H1 (cell line): ENCODE measurements at regions not wholly inside any gene's neighbourhood (a gene's known extent, or its start where the extent isn't known, plus 50 kb on each side); places are given as distances from the start of the nearest gene placed in this dataset.

ENCODE experiments used
- CTCF ChIA-PET: fragments of 300-600 bp; sonication (Branson Sonifier 250); formaldehyde crosslinking; loops from one replicate; lab custom pipeline; 2021; ENCODE audit not compliant: partially characterized antibody; lab: Charles Lee
- POLR2A ChIA-PET: fragments of 300-600 bp; sonication (Branson Sonifier 250); formaldehyde crosslinking; loops from one replicate; lab custom pipeline; 2021; ENCODE audit warnings: inconsistent platforms; ENCODE audit not compliant: partially characterized antibody; lab: Charles Lee
- DNase-seq, 2 experiments: peaks; one replicate each; pipeline versions ENCODE4 v3.0.0 to v3.0.0-alpha.2; 2010 to 2022; ENCODE audit warnings: low spot score in 2 of 2, low read depth in 1 of 2, mixed read lengths in 1 of 2
- FAIRE-seq: peaks from 2 replicates; lab custom pipeline; 2011; peaks lifted over from hg19 to GRCh38; lab: Jason Lieb, UNC
- H2AFZ ChIP-seq: 2 replicates; pipeline ENCODE4 v1.8.1; 2012; ENCODE audit warnings: low read length, inconsistent platforms
- H2AK5ac ChIP-seq: 2 replicates; pipeline ENCODE4 v1.6.1; 2013; ENCODE audit warnings: low read depth, low read length
- H2BK120ac ChIP-seq: replicated peaks from 2 replicates; pipeline ENCODE3; 2013; ENCODE audit warnings: low read depth, low read length, inconsistent platforms
- H2BK12ac ChIP-seq: 2 replicates; pipeline ENCODE4 v1.6.1; 2013; ENCODE audit warnings: low read depth, low read length
- H2BK15ac ChIP-seq: 2 replicates; pipeline ENCODE4 v1.6.1; 2013; ENCODE audit warnings: low read length
- H2BK20ac ChIP-seq: 2 replicates; pipeline ENCODE4 v1.6.1; 2013; ENCODE audit warnings: low read length
- H2BK5ac ChIP-seq: 2 replicates; pipeline ENCODE4 v1.6.1; 2013; ENCODE audit warnings: low read depth, low read length
- H3K14ac ChIP-seq: 2 replicates; pipeline ENCODE4 v1.6.1; 2013; ENCODE audit warnings: inconsistent platforms; ENCODE audit not compliant: insufficient read length
- H3K18ac ChIP-seq: 2 replicates; pipeline ENCODE4 v1.6.1; 2013; ENCODE audit warnings: low read length; ENCODE audit errors: extremely low read depth
- H3K23ac ChIP-seq: 2 replicates; pipeline ENCODE4 v1.6.1; 2013; ENCODE audit warnings: inconsistent platforms; ENCODE audit not compliant: insufficient read length
- H3K23me2 ChIP-seq: 2 replicates; pipeline ENCODE4 v1.6.1; 2013; ENCODE audit warnings: low read depth, low read length
- H3K27ac ChIP-seq: 2 replicates; pipeline ENCODE4 v1.6.1; 2011; ENCODE audit warnings: low read depth, low read length, inconsistent platforms
- H3K27me3 ChIP-seq, 4 experiments: replicated peaks in 1 of 4; 1 replicate in 1 of 4; 2 replicates in 3 of 4; pipeline versions ENCODE4 v1.6.1 to v1.8.1; 2011 to 2013; ENCODE audit warnings: low read length in 3 of 4, mild to moderate bottlenecking in 3 of 4, inconsistent platforms in 2 of 4, mixed read lengths in 2 of 4, moderate library complexity in 1 of 4; ENCODE audit not compliant: control insufficient read depth in 3 of 4, insufficient read depth in 3 of 4; ENCODE audit errors: extremely low read depth in 1 of 4
- H3K36me3 ChIP-seq, 4 experiments: 2 replicates each; pipeline versions ENCODE4 v1.6.1 to v1.8.1; 2011 to 2013; ENCODE audit warnings: mild to moderate bottlenecking in 4 of 4, low read length in 3 of 4, moderate library complexity in 2 of 4, control low read depth in 1 of 4, inconsistent platforms in 1 of 4; ENCODE audit not compliant: insufficient read depth in 4 of 4, control insufficient read depth in 2 of 4
- H3K4ac ChIP-seq: replicated peaks from 2 replicates; pipeline ENCODE3; 2013; ENCODE audit warnings: low read length, low read depth, mixed read lengths, inconsistent platforms; ENCODE audit not compliant: insufficient read length
- H3K4me1 ChIP-seq, 4 experiments: replicated peaks in 1 of 4; 1 replicate in 1 of 4; 2 replicates in 3 of 4; pipeline versions ENCODE4 v1.6.1 to v1.8.1; 2011 to 2013; ENCODE audit warnings: low read length in 3 of 4, inconsistent platforms in 2 of 4, mixed read lengths in 1 of 4; ENCODE audit not compliant: insufficient read depth in 4 of 4, control insufficient read depth in 3 of 4
- H3K4me2 ChIP-seq, 2 experiments: 2 replicates each; pipeline versions ENCODE4 v1.6.1 to v1.8.1; 2011 to 2013; ENCODE audit warnings: low read depth in 2 of 2, low read length in 2 of 2, control low read depth in 1 of 2, inconsistent platforms in 1 of 2, mild to moderate bottlenecking in 1 of 2; ENCODE audit not compliant: insufficient read depth in 1 of 2
- H3K4me3 ChIP-seq, 4 experiments: fragments of 200-600, 300-600 bp in 1 of 4; sonication (generic), shearing (Covaris generic), sonication (Bioruptor Twin) in 1 of 4; 2 replicates each; pipeline versions ENCODE4 v1.5.1 to v1.8.1; 2011 to 2016; ENCODE audit warnings: low read length in 4 of 4, low read depth in 3 of 4, control low read depth in 2 of 4, inconsistent platforms in 2 of 4, mild to moderate bottlenecking in 2 of 4, mixed read lengths in 1 of 4, moderate library complexity in 1 of 4; ENCODE audit not compliant: insufficient read depth in 2 of 4; ENCODE audit errors: extremely low read depth in 1 of 4
- H3K56ac ChIP-seq: replicated peaks from 2 replicates; pipeline ENCODE3; 2013; ENCODE audit warnings: low read depth, mild to moderate bottlenecking, mixed read lengths, low read length, inconsistent platforms; ENCODE audit not compliant: insufficient read length
- H3K79me1 ChIP-seq: 2 replicates; pipeline ENCODE4 v1.6.1; 2013; ENCODE audit warnings: low read depth, low read length, control low read depth
- H3K79me2 ChIP-seq, 2 experiments: 2 replicates each; pipeline versions ENCODE4 v1.6.1 to v1.8.1; 2012 to 2013; ENCODE audit warnings: low read length in 2 of 2, mild to moderate bottlenecking in 2 of 2, inconsistent platforms in 1 of 2; ENCODE audit not compliant: insufficient read depth in 2 of 2, control insufficient read depth in 1 of 2
- H3K9ac ChIP-seq, 4 experiments: replicated peaks in 1 of 4; 1 replicate in 1 of 4; 2 replicates in 3 of 4; pipeline versions ENCODE4 v1.6.1 to v1.8.1; 2011 to 2013; ENCODE audit warnings: low read depth in 3 of 4, low read length in 3 of 4, control low read depth in 2 of 4, mild to moderate bottlenecking in 2 of 4, moderate library complexity in 2 of 4, inconsistent platforms in 1 of 4; ENCODE audit errors: extremely low read depth in 1 of 4
- H3K9me3 ChIP-seq, 2 experiments: 2 replicates each; pipeline versions ENCODE4 v1.6.1 to v1.8.1; 2012 to 2013; ENCODE audit warnings: mild to moderate bottlenecking in 2 of 2, moderate library complexity in 2 of 2, control low read depth in 1 of 2, inconsistent platforms in 1 of 2, low read depth in 1 of 2, low read length in 1 of 2, mixed read lengths in 1 of 2; ENCODE audit not compliant: insufficient read depth in 2 of 2
- H4K20me1 ChIP-seq, 2 experiments: replicated peaks in 1 of 2; 2 replicates each; pipeline versions ENCODE3 to v1.8.1; 2011 to 2013; ENCODE audit warnings: inconsistent platforms in 2 of 2, low read length in 2 of 2, mild to moderate bottlenecking in 1 of 2; ENCODE audit not compliant: insufficient read depth in 2 of 2, control insufficient read depth in 1 of 2
- H4K5ac ChIP-seq: 2 replicates; pipeline ENCODE4 v1.6.1; 2013; ENCODE audit warnings: low read length, low read depth, mixed read lengths, inconsistent platforms; ENCODE audit not compliant: insufficient read length
- H4K8ac ChIP-seq: 2 replicates; pipeline ENCODE4 v1.8.0; 2013; ENCODE audit warnings: mild to moderate bottlenecking, moderate library complexity, low read length, inconsistent platforms; ENCODE audit not compliant: insufficient read depth; ENCODE audit errors: extremely low read depth
- H4K91ac ChIP-seq: replicated peaks from 2 replicates; pipeline ENCODE3; 2013; ENCODE audit warnings: low read length, mixed read lengths, inconsistent platforms; ENCODE audit not compliant: insufficient read length
- KDM5A ChIP-seq: fragments of 200-600 bp; IDR thresholded peaks from 2 replicates; pipeline ENCODE4 v1.7.1; 2012; ENCODE audit warnings: mild to moderate bottlenecking, low read length, inconsistent platforms, mixed read lengths
- SAP30 ChIP-seq: fragments of 300-600 bp; sonication (generic); IDR thresholded peaks from 2 replicates; pipeline ENCODE4 v1.7.1; 2012; ENCODE audit warnings: low read length, moderate library complexity, mild to moderate bottlenecking, inconsistent platforms; ENCODE audit not compliant: insufficient read depth, insufficient replicate concordance
- SIRT6 ChIP-seq: IDR thresholded peaks from one replicate; pipeline ENCODE4 v1.7.1; 2012; ENCODE audit warnings: low read length, inconsistent platforms
- WGBS, 2 experiments: shearing (Covaris generic) in 1 of 2; methylation state at CpG; one replicate each; pipeline versions ENCODE4 v1.1.6 to v1.1.7; 2013 to 2015; ENCODE audit warnings: low lambda C conversion rate in 2 of 2, mixed read lengths in 2 of 2, inconsistent platforms in 1 of 2, low coverage in 1 of 2, missing lambda C conversion rate in 1 of 2; ENCODE audit not compliant: insufficient replicate concordance in 2 of 2, insufficient coverage in 1 of 2, insufficient read length in 1 of 2; ENCODE audit errors: extremely low coverage in 1 of 2, missing lambda C conversion rate in 1 of 2; 5-methylcytosine and 5-hydroxymethylcytosine counted together
- TF ChIP-seq, protein P1 (sequence below), 3 experiments: IDR thresholded peaks; 1 replicate in 2 of 3; 2 replicates in 1 of 3; pipeline versions ENCODE4 v1.5.1 to v1.6.1; 2011; ENCODE audit warnings: low read length in 3 of 3, mild to moderate bottlenecking in 3 of 3, inconsistent platforms in 2 of 3, low read depth in 1 of 3, moderate library complexity in 1 of 3; ENCODE audit not compliant: insufficient read depth in 1 of 3; ENCODE audit errors: control extremely low read depth in 1 of 3

DNA sequence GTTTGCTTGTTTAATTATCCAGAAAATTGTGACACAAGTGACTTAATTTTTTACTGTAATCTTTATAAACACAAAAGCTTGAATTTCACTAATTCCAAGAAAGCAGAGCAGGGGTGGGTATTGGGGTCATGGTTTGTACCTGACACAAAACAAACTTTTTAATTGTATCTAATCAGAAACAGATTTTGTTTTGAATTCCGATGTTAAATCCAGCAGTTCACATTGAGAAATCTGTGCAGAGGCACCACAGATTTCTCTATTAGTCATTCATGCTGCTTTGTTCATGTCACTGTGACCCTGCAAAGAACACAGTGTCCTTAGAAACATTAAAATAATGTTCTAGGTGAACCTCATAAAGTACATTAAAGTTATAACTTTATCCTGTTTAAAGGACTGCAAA is 443.4 kb downstream of the NYAP2 start:
- POLR2A ChIA-PET: no interaction called here
- no peak for TF ChIP-seq SIRT6
- TF ChIP-seq KDM5A: no peak
- no peak for TF ChIP-seq SAP30
- TF ChIP-seq, protein P1, sequence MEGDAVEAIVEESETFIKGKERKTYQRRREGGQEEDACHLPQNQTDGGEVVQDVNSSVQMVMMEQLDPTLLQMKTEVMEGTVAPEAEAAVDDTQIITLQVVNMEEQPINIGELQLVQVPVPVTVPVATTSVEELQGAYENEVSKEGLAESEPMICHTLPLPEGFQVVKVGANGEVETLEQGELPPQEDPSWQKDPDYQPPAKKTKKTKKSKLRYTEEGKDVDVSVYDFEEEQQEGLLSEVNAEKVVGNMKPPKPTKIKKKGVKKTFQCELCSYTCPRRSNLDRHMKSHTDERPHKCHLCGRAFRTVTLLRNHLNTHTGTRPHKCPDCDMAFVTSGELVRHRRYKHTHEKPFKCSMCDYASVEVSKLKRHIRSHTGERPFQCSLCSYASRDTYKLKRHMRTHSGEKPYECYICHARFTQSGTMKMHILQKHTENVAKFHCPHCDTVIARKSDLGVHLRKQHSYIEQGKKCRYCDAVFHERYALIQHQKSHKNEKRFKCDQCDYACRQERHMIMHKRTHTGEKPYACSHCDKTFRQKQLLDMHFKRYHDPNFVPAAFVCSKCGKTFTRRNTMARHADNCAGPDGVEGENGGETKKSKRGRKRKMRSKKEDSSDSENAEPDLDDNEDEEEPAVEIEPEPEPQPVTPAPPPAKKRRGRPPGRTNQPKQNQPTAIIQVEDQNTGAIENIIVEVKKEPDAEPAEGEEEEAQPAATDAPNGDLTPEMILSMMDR (IDR thresholded peaks at IDR 0.05; ENCODE audit: control extremely low read depth in 1 of 3, insufficient read depth in 1 of 3, low read depth in 1 of 3, low read length in 3 of 3): no peak

More for the DNA sequence above, 443.4 kb downstream of the NYAP2 start:
- WGBS, 2 experiments: 91% methylated on average over 1 of the region's 1 CpG; no CpG with 5 or more reads in 1 of the 2 experiments
- no peak overlapping the region for H2BK20ac ChIP-seq
- DNase-seq (no peak), FAIRE-seq (no peak)
- no peak overlapping the region for H3K27ac ChIP-seq
- H2BK15ac ChIP-seq: no peak overlapping the region
- no peak overlapping the region for H4K91ac ChIP-seq
- no peaks in the 10 kb centered on the region for H3K4me1 ChIP-seq
- no peak overlapping the region for H3K9ac ChIP-seq
- H4K5ac ChIP-seq: no peak overlapping the region
- H2BK120ac ChIP-seq: no peak overlapping the region
- H3K79me2 ChIP-seq: no peaks in the 10 kb centered on the region
- H3K18ac ChIP-seq: no peak overlapping the region
- no peaks in the 10 kb centered on the region for H3K36me3 ChIP-seq
- H4K8ac ChIP-seq: no peak overlapping the region
- no peak overlapping the region for H3K4me2 ChIP-seq
- no peak overlapping the region for H3K4ac ChIP-seq
- no peaks in the 10 kb centered on the region for H3K27me3 ChIP-seq
- H3K9me3 ChIP-seq: no peaks in the 10 kb centered on the region
- no peak overlapping the region for H3K14ac ChIP-seq
- no peak overlapping the region for H2BK12ac ChIP-seq
- H3K79me1 ChIP-seq: no peaks in the 10 kb centered on the region
- H3K56ac ChIP-seq: no peak overlapping the region
- no peak overlapping the region for H2BK5ac ChIP-seq
- CTCF ChIA-PET: no interaction called here
- H2AFZ ChIP-seq: no peak overlapping the region
- no peak overlapping the region for H3K23ac ChIP-seq
- no peak overlapping the region for H3K4me3 ChIP-seq
- no peaks in the 10 kb centered on the region for H3K23me2 ChIP-seq
- H2AK5ac ChIP-seq: no peak overlapping the region
- no peaks in the 10 kb centered on the region for H4K20me1 ChIP-seq
